ENCODE measurements at regions not wholly inside any gene's neighbourhood (a gene's known extent, or its start where the extent isn't known, plus 50 kb on each side); places are given as distances from the start of the nearest gene placed in this dataset.
"Not testable (repeated sequence)": the region's sequence is repeated elsewhere in the genome, so short reads cannot be mapped to it uniquely, and the experiment has no call there.

DNA sequence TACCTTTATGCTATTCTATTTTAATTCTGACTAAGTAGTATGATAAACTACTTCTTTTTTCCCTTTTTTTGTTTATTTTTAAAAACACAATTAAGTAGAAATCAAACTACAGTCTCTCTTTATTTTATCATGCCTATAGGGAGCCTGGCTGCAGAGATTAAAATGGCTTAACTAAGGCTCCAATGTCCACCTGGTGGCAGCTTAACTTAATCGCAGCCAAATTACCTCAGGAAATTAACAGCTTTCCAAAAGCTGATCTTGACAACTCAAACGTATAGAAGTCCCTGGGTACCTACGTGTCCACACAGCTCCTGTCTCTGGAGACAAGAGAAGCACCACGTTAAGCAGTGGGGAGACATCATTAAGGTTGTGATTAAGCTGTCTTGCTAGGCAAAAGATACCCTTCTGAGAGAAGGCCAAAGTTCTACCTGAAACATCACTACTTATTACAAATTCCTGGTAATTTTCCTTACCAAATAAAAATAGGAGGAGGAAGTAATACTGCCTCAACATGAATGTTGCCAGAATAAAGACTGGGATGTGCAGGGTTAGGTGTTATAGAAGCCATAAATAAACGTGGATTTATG lies 63.2 kb upstream of the SNX19 start:
- peak; percentile 4 for DNase-seq

- DNase-seq = no peak
These were observed 64.0 kb upstream of the SNX19 start for GRCh38 chr11:130980071-130980862.

GRCh38 chr11:130984241-130984640 lies 68.0 kb upstream of the SNX19 start:
- DNase-seq = not testable (repeated sequence)

- no peak for DNase-seq
These were observed 76.5 kb upstream of the SNX19 start for GRCh38 chr11:130992788-130993187.

- DNase-seq = no peak
These were observed 77.8 kb upstream of the SNX19 start for GRCh38 chr11:130994043-130994442.

DNA sequence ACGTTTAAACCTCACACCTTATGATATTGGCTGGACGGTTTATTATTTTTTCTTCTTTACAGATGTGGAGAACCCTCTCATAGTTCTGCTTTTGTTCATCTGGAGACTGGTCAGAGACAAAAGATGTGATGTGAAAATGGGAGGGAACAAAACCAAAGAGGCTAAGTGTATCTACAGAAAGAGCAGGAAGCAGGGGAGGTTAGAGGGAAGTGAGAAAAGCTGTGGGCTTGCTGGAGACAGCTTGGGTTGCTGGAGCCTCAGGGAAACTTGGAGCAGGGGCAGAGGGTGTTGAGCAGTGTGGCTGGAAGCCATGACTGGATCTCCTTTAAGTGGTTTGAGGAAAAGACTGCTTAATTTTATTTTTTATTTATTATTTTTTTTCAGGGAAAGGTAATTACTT lies 79.0 kb upstream of the SNX19 start:
- DNase-seq = no peak

DNA sequence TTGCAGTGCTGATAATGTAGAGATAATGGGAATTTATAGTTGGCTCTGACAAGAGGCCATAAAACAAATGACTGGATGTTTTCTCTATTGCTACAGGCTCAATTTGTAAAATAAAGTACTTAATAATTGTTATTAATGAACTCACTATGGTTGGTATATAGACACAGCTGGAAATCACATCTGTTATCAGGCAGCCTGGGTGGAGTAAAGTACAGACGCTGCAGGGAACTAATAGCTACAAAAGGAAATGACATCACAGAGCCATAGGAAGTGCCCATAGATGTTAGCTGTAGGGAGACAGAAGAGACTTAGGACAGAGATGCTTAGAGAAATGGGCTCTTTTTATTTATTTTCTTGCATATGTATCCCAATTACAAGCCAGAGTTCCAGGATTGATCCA lies 81.0 kb upstream of the SNX19 start:
- no peak for DNase-seq

- DNase-seq = no peak
These were observed 82.8 kb upstream of the SNX19 start for GRCh38 chr11:130999086-130999485.

DNA sequence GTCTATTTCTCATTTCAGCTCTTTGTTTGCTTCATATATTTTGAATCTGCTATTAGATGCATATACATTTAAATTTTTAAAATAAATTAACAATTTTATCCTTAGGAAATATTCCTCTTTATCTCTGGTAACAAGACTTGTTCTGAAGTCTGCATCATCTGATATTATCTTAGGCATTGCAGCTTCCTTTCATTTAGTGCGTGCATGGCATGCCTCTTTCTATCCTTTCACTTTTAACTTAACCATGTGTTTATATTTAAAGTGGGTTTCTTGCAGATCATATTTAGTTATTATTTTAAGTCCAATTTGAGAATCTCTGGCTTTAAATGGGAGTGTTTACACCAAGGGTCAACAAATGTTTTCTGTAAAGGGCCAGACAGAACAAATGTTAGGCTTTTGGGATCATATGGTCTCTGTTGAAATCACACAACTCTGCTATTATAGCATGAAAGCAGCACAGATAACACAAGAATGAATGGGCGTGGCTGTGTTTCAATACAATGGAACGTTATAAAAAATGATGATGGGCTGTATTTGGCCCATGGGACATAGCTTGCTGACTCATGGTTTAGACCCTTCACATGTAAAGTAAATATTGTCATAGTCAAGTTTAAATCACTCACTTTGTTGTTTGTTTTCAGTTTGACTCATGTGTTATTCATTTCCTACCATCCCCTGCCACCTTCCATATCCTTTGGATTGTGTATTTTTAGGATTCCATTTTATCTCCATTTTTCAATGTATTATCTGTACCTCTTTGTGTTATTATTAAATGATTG lies 83.9 kb upstream of the SNX19 start:
- DNase-seq = no peak

DNA sequence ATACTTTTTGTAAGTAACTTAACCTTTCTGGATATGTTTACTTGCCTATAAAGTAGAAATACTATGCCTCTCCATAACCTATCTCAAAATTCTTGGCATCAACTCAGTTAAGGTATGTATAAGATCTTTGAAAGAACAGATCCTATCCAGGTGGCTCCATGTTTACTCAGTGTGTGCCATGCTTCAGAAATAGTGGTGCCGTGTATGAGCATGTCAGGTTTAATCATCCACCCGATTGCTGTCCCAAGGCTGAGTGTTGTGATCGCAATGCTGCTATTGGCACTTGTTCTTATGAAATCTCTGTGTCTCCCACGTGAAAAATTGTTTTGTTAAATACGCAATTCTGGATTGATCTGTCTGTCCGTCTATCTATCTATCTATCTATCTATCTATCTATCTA lies 85.9 kb upstream of the SNX19 start:
- DNase-seq = no peak

GRCh38 chr11:131005829-131006228 lies 89.5 kb upstream of the SNX19 start:
- DNase-seq = no peak

DNA sequence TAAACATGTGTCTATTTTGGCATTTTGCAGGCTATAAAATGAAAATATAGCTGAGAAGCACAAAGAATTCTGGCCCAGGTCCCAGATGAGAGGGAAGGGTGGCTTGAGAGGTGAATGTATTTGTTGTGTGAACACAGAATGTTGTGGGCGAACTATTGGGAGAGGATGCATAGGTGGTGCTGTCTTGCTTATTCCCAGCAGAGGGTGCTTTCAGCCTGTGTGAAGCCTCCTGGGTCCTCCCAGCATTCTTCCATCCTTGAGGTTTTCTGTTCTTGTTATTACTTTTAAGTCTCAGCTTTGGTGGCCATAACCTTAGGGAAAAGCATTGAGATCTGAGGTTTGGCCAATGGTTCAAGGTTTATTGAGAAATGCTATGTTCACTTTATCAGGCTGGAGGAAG lies 108.7 kb upstream of the SNX19 start:
- no peak for DNase-seq

GRCh38 chr11:131025421-131026125 lies 109.3 kb upstream of the SNX19 start:
- DNase-seq = no peak

GRCh38 chr11:131027491-131027890 lies 111.2 kb upstream of the SNX19 start:
- DNase-seq = no peak

DNA sequence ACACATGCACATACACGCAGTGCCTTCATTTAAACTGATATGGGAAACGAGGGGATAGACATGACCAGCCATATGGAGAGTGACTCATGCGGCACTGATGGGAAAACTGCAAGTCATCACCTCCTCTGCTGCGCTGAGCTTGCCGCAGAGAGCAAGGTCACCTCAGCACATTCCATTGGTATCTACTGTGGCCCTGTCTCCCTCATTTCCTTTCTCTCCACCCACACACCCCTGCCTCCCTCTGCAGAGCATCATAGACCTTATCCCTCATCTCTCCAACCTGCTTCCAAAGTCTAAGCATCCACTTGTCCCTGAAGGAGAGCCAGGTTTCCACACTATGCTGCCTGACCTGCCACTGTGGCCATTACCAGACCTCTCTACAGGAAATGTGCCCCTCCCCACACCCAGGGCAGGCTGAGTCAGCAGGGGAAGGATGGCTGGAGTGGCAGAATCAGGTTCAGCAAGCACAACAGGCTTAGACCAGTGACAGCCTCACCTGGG lies 116.9 kb upstream of the SNX19 start:
- no peak for DNase-seq

- DNase-seq = no peak
These were observed 120.2 kb upstream of the SNX19 start for GRCh38 chr11:131036514-131036913.

GRCh38 chr11:131037873-131038272 lies 121.6 kb upstream of the SNX19 start:
- no peak for DNase-seq

GRCh38 chr11:131038597-131038996 lies 122.3 kb upstream of the SNX19 start:
- DNase-seq = no peak

DNA sequence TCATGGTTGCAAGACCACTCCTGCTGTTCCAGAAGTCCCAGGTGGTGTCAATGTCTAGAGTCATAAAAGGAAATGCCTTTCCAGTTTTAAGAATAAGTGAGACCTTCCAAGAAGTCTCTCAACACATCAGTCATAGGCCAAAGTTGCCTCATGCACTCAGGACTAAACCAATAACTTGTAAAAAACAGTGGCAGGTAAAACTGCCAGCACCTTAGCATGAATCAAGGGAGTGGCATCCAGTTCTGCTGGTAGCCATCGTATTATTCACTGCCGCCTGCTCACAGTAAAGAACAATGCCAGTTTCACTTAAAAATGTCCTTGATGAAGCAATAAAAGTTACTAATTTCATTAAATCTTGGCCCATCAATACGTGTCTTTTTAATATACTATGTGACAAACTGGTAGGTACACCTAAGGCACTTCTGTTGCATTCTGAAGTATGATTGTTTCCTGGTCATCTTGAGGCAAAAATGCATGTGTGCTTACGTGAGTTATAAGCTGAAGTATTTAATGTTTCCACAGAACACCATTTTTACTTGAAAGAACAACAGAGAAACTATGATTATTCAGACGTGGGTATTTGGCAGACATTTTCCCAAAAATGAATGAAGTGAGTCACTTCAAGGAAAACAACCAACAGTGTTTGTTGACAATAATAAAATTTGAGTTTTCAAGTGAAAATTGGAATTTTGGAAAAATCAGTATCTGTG lies 125.2 kb upstream of the SNX19 start:
- DNase-seq = no peak

DNA sequence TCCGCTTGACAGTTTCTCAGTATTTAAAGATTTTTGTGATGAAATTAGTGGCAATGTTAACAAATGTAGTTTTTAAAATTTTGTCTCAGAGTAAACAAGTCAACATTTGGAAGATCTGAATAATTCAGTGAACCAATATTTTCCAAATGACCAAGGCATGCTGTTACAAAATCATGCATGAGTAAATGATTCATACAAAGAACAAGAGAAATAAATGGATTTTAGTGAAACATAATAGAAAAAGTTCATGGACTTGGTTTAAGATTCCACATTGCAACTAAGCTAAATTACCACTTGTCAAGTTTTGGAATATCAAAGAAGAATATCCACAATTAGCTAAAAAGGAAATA lies 125.7 kb upstream of the SNX19 start:
- DNase-seq = no peak

DNA sequence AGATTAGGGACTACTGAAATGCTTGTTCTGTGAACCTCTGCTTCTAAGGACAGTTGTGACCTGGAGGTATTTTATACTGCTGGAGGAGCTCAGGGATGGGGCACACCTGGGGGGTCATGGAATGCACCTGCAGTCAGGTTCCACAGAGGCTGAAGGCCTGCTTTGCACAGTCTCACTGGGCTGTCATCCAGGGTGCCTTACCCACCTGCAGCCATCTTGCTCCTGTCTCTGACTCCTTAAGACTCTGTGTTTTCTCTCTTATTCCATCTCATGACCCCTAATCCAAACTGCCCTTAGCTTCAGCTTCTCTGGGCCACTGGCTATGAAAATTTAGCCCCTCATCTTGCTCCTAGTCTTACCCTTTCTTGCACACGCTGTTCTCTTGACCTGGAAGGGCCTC lies 127.0 kb upstream of the SNX19 start:
- DNase-seq = no peak

DNA sequence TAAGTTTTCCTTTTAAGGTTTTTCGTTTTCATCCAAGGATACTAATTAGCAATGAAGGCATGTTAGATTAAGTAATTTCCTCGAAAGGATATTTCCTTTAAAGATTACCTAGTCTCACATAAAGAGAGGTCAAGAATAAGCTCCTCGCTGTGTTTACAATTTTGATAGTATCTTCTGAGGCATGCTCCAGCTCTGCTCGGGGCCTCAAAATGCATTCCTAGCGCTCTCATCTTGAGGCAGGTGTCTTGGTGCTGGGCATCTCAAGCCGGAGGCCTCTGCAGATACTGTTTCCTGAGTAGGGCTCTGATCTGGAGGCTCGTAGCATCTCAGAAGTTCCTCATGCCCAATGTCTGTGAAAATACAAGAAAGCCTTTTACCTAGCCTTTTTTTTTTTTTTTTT lies 128.6 kb upstream of the SNX19 start:
- DNase-seq = no peak

Measured in muscle of arm (tissue), 1 donor.